ENCODE measurements at regions not wholly inside any gene's neighbourhood (a gene's known extent, or its start where the extent isn't known, plus 50 kb on each side); places are given as distances from the start of the nearest gene placed in this dataset.

- CTCF ChIA-PET, result no interaction called here
- TF ChIP-seq HOXB5 (CRISPR knock-in tag; IDR thresholded peaks at IDR 0.05) (no peak), HOXA7 (CRISPR knock-in tag; IDR thresholded peaks at IDR 0.05) (no peak), MAX (IDR thresholded peaks at IDR 0.05) (no peak)
- Histone ChIP-seq H3K4me2 (no peak overlapping the region), H3K4me3 (no peak overlapping the region), H3K27ac (no peak overlapping the region), H3K4me1 (no peaks in the 10 kb centered on the region), H3K9me3 (no peaks in the 10 kb centered on the region)
- POLR2A ChIA-PET, result no interaction called here
- ATAC-seq, result no peak
- WGBS (ENCODE audit: missing lambda C conversion rate), result 79% methylated on average over 2 of the region's 2 CpGs
- no peak for DNase-seq (ENCODE audit: low read depth in 1 of 2, low spot score in 1 of 2)
- FAIRE-seq, result no peak
Measured at GRCh38 chr15:35737441-35737840, 191.5 kb upstream of the DPH6 start.

- Histone ChIP-seq H3K4me3 (no peak overlapping the region), H3K4me2 (no peak overlapping the region), H3K9me3 (no peaks in the 10 kb centered on the region), H3K27ac (no peak overlapping the region), H3K4me1 (no peaks in the 10 kb centered on the region)
- CTCF ChIA-PET, result no interaction called here
- FAIRE-seq (no peak), ATAC-seq (no peak), DNase-seq (ENCODE audit: low read depth in 1 of 2, low spot score in 1 of 2) (no peak)
- 49% methylated on average over 3 of the region's 3 CpGs for WGBS (ENCODE audit: missing lambda C conversion rate)
- POLR2A ChIA-PET, result no interaction called here
- TF ChIP-seq RAD21 (conservative IDR thresholded peaks at IDR 0.05 in 1 of 2, IDR thresholded peaks at IDR 0.05 in 1 of 2) (no peak), BHLHE40 (IDR thresholded peaks at IDR 0.05; ENCODE audit: low read depth, low read length) (no peak), ZSCAN20 (CRISPR knock-in tag; IDR thresholded peaks at IDR 0.05) (no peak), RNF2 (IDR thresholded peaks at IDR 0.05; ENCODE audit: borderline replicate concordance, low read depth) (no peak), RARB (CRISPR knock-in tag; IDR thresholded peaks at IDR 0.05) (no peak), RCOR1 (IDR thresholded peaks at IDR 0.05; ENCODE audit: low read depth, low read length) (no peak), CBX2 (IDR thresholded peaks at IDR 0.05; ENCODE audit: borderline replicate concordance, low read depth) (no peak), HOXB5 (CRISPR knock-in tag; IDR thresholded peaks at IDR 0.05) (no peak), CHD4 (IDR thresholded peaks at IDR 0.05; ENCODE audit: borderline replicate concordance) (no peak), GATA3 (IDR thresholded peaks at IDR 0.05; ENCODE audit: borderline replicate concordance) (no peak)
- TF ChIP-seq, protein P1, sequence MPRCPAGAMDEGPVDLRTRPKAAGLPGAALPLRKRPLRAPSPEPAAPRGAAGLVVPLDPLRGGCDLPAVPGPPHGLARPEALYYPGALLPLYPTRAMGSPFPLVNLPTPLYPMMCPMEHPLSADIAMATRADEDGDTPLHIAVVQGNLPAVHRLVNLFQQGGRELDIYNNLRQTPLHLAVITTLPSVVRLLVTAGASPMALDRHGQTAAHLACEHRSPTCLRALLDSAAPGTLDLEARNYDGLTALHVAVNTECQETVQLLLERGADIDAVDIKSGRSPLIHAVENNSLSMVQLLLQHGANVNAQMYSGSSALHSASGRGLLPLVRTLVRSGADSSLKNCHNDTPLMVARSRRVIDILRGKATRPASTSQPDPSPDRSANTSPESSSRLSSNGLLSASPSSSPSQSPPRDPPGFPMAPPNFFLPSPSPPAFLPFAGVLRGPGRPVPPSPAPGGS (IDR thresholded peaks at IDR 0.05), result no peak
Measured at GRCh38 chr15:35738370-35738769, 192.4 kb upstream of the DPH6 start.

DNA sequence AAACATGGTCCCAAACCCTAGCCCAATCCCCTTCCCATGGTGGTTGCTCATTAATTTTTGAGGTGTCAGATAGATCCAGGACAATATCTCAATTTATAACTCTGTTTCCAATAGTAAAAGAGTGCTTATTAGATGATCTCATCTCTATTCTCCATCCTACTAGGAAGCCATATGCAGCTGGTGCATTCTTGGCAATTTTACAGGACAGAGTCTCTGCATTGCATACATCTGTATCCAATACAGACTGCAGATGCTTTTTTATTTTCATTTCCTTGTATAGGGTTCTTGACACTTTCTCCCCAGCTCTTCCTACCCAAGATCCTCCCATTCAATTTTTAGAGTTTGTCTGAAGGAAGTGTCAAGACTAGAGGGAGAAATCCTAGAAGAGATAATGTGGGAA, 194.8 kb upstream of the DPH6 start:
- no peak overlapping the region for H3K27ac ChIP-seq

More for the DNA sequence above, 194.8 kb upstream of the DPH6 start:
- Histone ChIP-seq H3K9me3 (no peaks in the 10 kb centered on the region), H3K4me3 (no peak overlapping the region), H3K4me1 (no peaks in the 10 kb centered on the region), H3K4me2 (no peak overlapping the region)
- FAIRE-seq (no peak), DNase-seq (ENCODE audit: low read depth in 1 of 2, low spot score in 1 of 2) (no peak), ATAC-seq (no peak)
- POLR2A ChIA-PET, result no interaction called here
- CTCF ChIA-PET, result interaction anchor here (0.7 to 1.9 kb wide), 2 partner anchors 10 to 15 kb away, joined by 3 to 13 read pairs; no protein-coding TSS in a partner anchor
- TF ChIP-seq ZSCAN20 (CRISPR knock-in tag; IDR thresholded peaks at IDR 0.05) (no peak), HOXB13 (CRISPR knock-in tag; IDR thresholded peaks at IDR 0.05; ENCODE audit: low read depth) (no peak), BHLHE40 (IDR thresholded peaks at IDR 0.05; ENCODE audit: low read depth, low read length) (no peak), POLR2A (IDR thresholded peaks at IDR 0.05; ENCODE audit: low read length) (no peak), EHMT2 (IDR thresholded peaks at IDR 0.05; ENCODE audit: low read depth) (no peak), TP53 (CRISPR knock-in tag; IDR thresholded peaks at IDR 0.05) (no peak), HDAC2 (IDR thresholded peaks at IDR 0.05) (no peak), PBX3 (IDR thresholded peaks at IDR 0.05) (no peak)
- TF ChIP-seq, protein P2, sequence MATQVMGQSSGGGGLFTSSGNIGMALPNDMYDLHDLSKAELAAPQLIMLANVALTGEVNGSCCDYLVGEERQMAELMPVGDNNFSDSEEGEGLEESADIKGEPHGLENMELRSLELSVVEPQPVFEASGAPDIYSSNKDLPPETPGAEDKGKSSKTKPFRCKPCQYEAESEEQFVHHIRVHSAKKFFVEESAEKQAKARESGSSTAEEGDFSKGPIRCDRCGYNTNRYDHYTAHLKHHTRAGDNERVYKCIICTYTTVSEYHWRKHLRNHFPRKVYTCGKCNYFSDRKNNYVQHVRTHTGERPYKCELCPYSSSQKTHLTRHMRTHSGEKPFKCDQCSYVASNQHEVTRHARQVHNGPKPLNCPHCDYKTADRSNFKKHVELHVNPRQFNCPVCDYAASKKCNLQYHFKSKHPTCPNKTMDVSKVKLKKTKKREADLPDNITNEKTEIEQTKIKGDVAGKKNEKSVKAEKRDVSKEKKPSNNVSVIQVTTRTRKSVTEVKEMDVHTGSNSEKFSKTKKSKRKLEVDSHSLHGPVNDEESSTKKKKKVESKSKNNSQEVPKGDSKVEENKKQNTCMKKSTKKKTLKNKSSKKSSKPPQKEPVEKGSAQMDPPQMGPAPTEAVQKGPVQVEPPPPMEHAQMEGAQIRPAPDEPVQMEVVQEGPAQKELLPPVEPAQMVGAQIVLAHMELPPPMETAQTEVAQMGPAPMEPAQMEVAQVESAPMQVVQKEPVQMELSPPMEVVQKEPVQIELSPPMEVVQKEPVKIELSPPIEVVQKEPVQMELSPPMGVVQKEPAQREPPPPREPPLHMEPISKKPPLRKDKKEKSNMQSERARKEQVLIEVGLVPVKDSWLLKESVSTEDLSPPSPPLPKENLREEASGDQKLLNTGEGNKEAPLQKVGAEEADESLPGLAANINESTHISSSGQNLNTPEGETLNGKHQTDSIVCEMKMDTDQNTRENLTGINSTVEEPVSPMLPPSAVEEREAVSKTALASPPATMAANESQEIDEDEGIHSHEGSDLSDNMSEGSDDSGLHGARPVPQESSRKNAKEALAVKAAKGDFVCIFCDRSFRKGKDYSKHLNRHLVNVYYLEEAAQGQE (IDR thresholded peaks at IDR 0.05), result no peak
- TF ChIP-seq, protein P3, sequence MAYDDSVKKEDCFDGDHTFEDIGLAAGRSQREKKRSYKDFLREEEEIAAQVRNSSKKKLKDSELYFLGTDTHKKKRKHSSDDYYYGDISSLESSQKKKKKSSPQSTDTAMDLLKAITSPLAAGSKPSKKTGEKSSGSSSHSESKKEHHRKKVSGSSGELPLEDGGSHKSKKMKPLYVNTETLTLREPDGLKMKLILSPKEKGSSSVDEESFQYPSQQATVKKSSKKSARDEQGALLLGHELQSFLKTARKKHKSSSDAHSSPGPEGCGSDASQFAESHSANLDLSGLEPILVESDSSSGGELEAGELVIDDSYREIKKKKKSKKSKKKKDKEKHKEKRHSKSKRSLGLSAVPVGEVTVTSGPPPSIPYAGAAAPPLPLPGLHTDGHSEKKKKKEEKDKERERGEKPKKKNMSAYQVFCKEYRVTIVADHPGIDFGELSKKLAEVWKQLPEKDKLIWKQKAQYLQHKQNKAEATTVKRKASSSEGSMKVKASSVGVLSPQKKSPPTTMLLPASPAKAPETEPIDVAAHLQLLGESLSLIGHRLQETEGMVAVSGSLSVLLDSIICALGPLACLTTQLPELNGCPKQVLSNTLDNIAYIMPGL (CRISPR knock-in tag; IDR thresholded peaks at IDR 0.05; ENCODE audit: borderline replicate concordance), result no peak
